A549 (cell line): ENCODE measurements at regions not wholly inside any gene's neighbourhood (a gene's known extent, or its start where the extent isn't known, plus 50 kb on each side); places are given as distances from the start of the nearest gene placed in this dataset.
A peak's percentile ranks its signal among the peaks of the same experiment; 100 is the strongest.

ENCODE experiments used
- ATAC-seq, 2 experiments: fragments of 200-7000 bp in 1 of 2; fragments of >200 bp in 1 of 2; cut with Nextera tagmentation in 1 of 2; cut with Tn5 transposase in 1 of 2; 3 replicates each; pipeline versions ENCODE4 v1.8.0 to v1.9.1; 2018 to 2020; ENCODE audit warnings: mild to moderate bottlenecking in 1 of 2, moderate library complexity in 1 of 2
- CTCF ChIA-PET: fragments of 300-600 bp; sonication (Branson Sonifier 250); formaldehyde crosslinking; extraction: SDS; loops from one replicate; lab custom pipeline; 2021; ENCODE audit warnings: antibody characterized with exemption, inconsistent platforms; lab: Yijun Ruan, JAX
- POLR2A ChIA-PET: fragments of 350-600 bp; formaldehyde crosslinking; extraction: SDS; loops from one replicate; lab custom pipeline; 2021; ENCODE audit warnings: antibody characterized with exemption, inconsistent platforms; lab: Yijun Ruan, JAX
- DNase-seq, 2 experiments: peaks; one replicate each; pipeline versions ENCODE4 v3.0.0 to v3.0.0-alpha.2; 2011 to 2016; ENCODE audit warnings: low read depth in 1 of 2, low spot score in 1 of 2
- FAIRE-seq: peaks from 2 replicates; lab custom pipeline; 2011; peaks lifted over from hg19 to GRCh38; lab: Jason Lieb, UNC
- H3K27ac ChIP-seq, 2 experiments: fragments of >200 bp; sonication (Bioruptor Twin); formaldehyde crosslinking; 3 replicates each; pipeline ENCODE4 v1.5.1; 2016 to 2017
- H3K4me1 ChIP-seq: fragments of >200 bp; sonication (Bioruptor Twin); formaldehyde crosslinking; 3 replicates; pipeline ENCODE4 v1.6.1; 2016
- H3K4me2 ChIP-seq: fragments of >200 bp; sonication (Bioruptor Twin); formaldehyde crosslinking; 3 replicates; pipeline ENCODE4 v1.6.1; 2016
- H3K4me3 ChIP-seq: fragments of >200 bp; sonication (Bioruptor Twin); formaldehyde crosslinking; 3 replicates; pipeline ENCODE4 v1.5.1; 2016
- H3K9me3 ChIP-seq: fragments of >200 bp; sonication (Bioruptor Twin); formaldehyde crosslinking; 3 replicates; pipeline ENCODE4 v1.6.1; 2016
- ATOH8 ChIP-seq: fragments of 250-450 bp; sonication (Bioruptor Pico); IDR thresholded peaks from 2 replicates; pipeline ENCODE4 v1.5.0; 2020; ENCODE audit warnings: low read depth, mild to moderate bottlenecking, moderate library complexity
- CBX2 ChIP-seq: fragments of 200-600 bp; sonication (generic); IDR thresholded peaks from 2 replicates; pipeline ENCODE4 v1.6.1; 2016; ENCODE audit warnings: low read depth, mild to moderate bottlenecking, borderline replicate concordance
- CTCF ChIP-seq: fragments of >200 bp; sonication (Bioruptor Twin); formaldehyde crosslinking; IDR thresholded peaks from 3 replicates; pipeline ENCODE4 v1.5.1; 2016
- E2F6 ChIP-seq: IDR thresholded peaks from 2 replicates; pipeline ENCODE4 v1.6.1; 2012; ENCODE audit warnings: low read depth, borderline replicate concordance
- EHF ChIP-seq: fragments of 250-450 bp; sonication (Bioruptor Pico); IDR thresholded peaks from 2 replicates; pipeline ENCODE4 v1.5.0; 2020; ENCODE audit warnings: mild to moderate bottlenecking
- FOSB ChIP-seq: fragments of 250-450 bp; sonication (Bioruptor Pico); IDR thresholded peaks from 2 replicates; pipeline ENCODE4 v1.5.0; 2020; ENCODE audit warnings: mild to moderate bottlenecking, moderate library complexity
- FOSL2 ChIP-seq, 2 experiments: fragments of 450-650 bp in 1 of 2; fragments of >200 bp in 1 of 2; sonication (Bioruptor Twin) in 1 of 2; formaldehyde crosslinking; IDR thresholded peaks; 2 replicates each; pipeline versions ENCODE4 v1.5.0 to v1.6.1; 2016 to 2020; ENCODE audit warnings: mild to moderate bottlenecking in 1 of 2, moderate library complexity in 1 of 2
- FOXS1 ChIP-seq: fragments of 250-450 bp; sonication (Bioruptor Pico); IDR thresholded peaks from 2 replicates; pipeline ENCODE4 v1.5.0; 2020; ENCODE audit warnings: mild to moderate bottlenecking, moderate library complexity
- HEYL ChIP-seq: fragments of 250-450 bp; sonication (Bioruptor Pico); IDR thresholded peaks from 2 replicates; pipeline ENCODE4 v1.8.0; 2021; ENCODE audit warnings: mild to moderate bottlenecking, moderate library complexity
- HOXB5 ChIP-seq: fragments of 250-450 bp; sonication (Bioruptor Pico); IDR thresholded peaks from 2 replicates; pipeline ENCODE4 v1.5.0; 2020; ENCODE audit warnings: mild to moderate bottlenecking, moderate library complexity
- JUNB ChIP-seq: fragments of >200 bp; sonication (Bioruptor Twin); formaldehyde crosslinking; IDR thresholded peaks from 2 replicates; pipeline ENCODE4 v1.6.1; 2016
- KDM1A ChIP-seq: fragments of 200-600 bp; sonication (generic); IDR thresholded peaks from 2 replicates; pipeline ENCODE4 v1.6.1; 2016; ENCODE audit warnings: low read depth, mild to moderate bottlenecking
- KDM5A ChIP-seq: fragments of 200-600 bp; sonication (generic); IDR thresholded peaks from 2 replicates; pipeline ENCODE4 v1.6.1; 2016; ENCODE audit warnings: antibody characterized with exemption, mild to moderate bottlenecking
- MAFK ChIP-seq: fragments of 450-650 bp; IDR thresholded peaks from 2 replicates; pipeline ENCODE4 v1.6.1; 2014; ENCODE audit not compliant: partially characterized antibody
- MAX ChIP-seq: IDR thresholded peaks from 2 replicates; pipeline ENCODE4 v1.6.1; 2012
- MYC ChIP-seq: IDR thresholded peaks from 2 replicates; pipeline ENCODE4 v1.6.1; 2012; ENCODE audit warnings: mild to moderate bottlenecking, inconsistent platforms, low read length, improper control_type of control experiment, borderline replicate concordance
- NFE2L2 ChIP-seq: fragments of 150-350 bp; conservative IDR thresholded peaks from 2 replicates; pipeline ENCODE4 v1.6.1; 2014; ENCODE audit warnings: low read length
- NR3C1 ChIP-seq: fragments of >200 bp; sonication (Bioruptor Twin); formaldehyde crosslinking; IDR thresholded peaks from 3 replicates; pipeline ENCODE4 v1.6.1; 2017
- PBX3 ChIP-seq: IDR thresholded peaks from 2 replicates; pipeline ENCODE4 v1.6.1; 2012
- PHF8 ChIP-seq: fragments of 200-600 bp; sonication (generic); IDR thresholded peaks from 2 replicates; pipeline ENCODE4 v1.6.1; 2016; ENCODE audit warnings: low read depth, mild to moderate bottlenecking, antibody characterized with exemption, moderate library complexity, borderline replicate concordance
- POLR2A ChIP-seq: IDR thresholded peaks from 2 replicates; pipeline ENCODE4 v1.6.1; 2012; ENCODE audit warnings: mild to moderate bottlenecking, low read length
- POLR2AphosphoS2 ChIP-seq: conservative IDR thresholded peaks from 2 replicates; pipeline ENCODE4 v1.6.1; 2012; ENCODE audit warnings: low read length, improper control_type of control experiment, inconsistent platforms
- RARB ChIP-seq: fragments of 250-450 bp; sonication (Bioruptor Pico); IDR thresholded peaks from 2 replicates; pipeline ENCODE4 v1.8.0; 2021; ENCODE audit warnings: mild to moderate bottlenecking, moderate library complexity
- RCOR1 ChIP-seq: fragments of 150-350 bp; IDR thresholded peaks from 2 replicates; pipeline ENCODE4 v1.6.1; 2014; ENCODE audit warnings: antibody characterized with exemption, low read length, low read depth
- RFX5 ChIP-seq: fragments of 450-650 bp; IDR thresholded peaks from 2 replicates; pipeline ENCODE4 v1.7.1; 2014; ENCODE audit warnings: antibody characterized with exemption, mild to moderate bottlenecking, moderate library complexity
- RNF2 ChIP-seq: fragments of 200-600 bp; sonication (generic); IDR thresholded peaks from 2 replicates; pipeline ENCODE4 v1.6.1; 2016; ENCODE audit warnings: low read depth, mild to moderate bottlenecking, antibody characterized with exemption, moderate library complexity, borderline replicate concordance
- SREBF2 ChIP-seq: fragments of 450-650 bp; IDR thresholded peaks from 2 replicates; pipeline ENCODE4 v1.6.1; 2014; ENCODE audit warnings: mild to moderate bottlenecking, moderate library complexity
- USF2 ChIP-seq: fragments of 450-650 bp; IDR thresholded peaks from 2 replicates; pipeline ENCODE4 v1.6.1; 2014; ENCODE audit warnings: antibody characterized with exemption
- ZC3H11A ChIP-seq: fragments of 450-650 bp; IDR thresholded peaks from 2 replicates; pipeline ENCODE4 v1.6.1; 2014; ENCODE audit warnings: antibody characterized with exemption, mild to moderate bottlenecking
- ZFP36 ChIP-seq: fragments of 450-650 bp; IDR thresholded peaks from 2 replicates; pipeline ENCODE4 v1.6.1; 2014; ENCODE audit warnings: borderline replicate concordance; ENCODE audit not compliant: partially characterized antibody
- WGBS: methylation state at CpG from one replicate; pipeline ENCODE4 v1.1.6; 2017; ENCODE audit errors: missing lambda C conversion rate; 5-methylcytosine and 5-hydroxymethylcytosine counted together

GRCh38 chr17:12600349-12600748 is 65.3 kb upstream of the MYOCD start:
- DNase-seq (no peak), ATAC-seq (peak in 1 of 2 experiments; percentile 44; a peak in 1 of 6 replicates), FAIRE-seq (no peak)
- POLR2A ChIA-PET = no interaction called here
- Histone ChIP-seq H3K9me3 (no peaks in the 10 kb centered on the region), H3K4me2 (peak overlapping the region; percentile 47; the same call in 2 of the 3 replicates), H3K27ac (peak overlapping the region; percentile 44 to 45; a peak in 5 of 6 replicates), H3K4me1 (peaks cover 31% of the 10 kb centered on the region), H3K4me3 (no peak overlapping the region)
- WGBS = 80% methylated on average over 2 of the region's 2 CpGs
- CTCF ChIA-PET = interaction anchor here (0.6 to 1.3 kb wide), 4 partner anchors 12 to 55 kb away, joined by 3 to 4 read pairs (median 3); no protein-coding TSS in a partner anchor
- no peak for TF ChIP-seq SREBF2
- TF ChIP-seq CTCF = no peak
- TF ChIP-seq FOSL2 (IDR thresholded peaks at IDR 0.05) = no peak
- TF ChIP-seq FOSL2 (CRISPR knock-in tag; IDR thresholded peaks at IDR 0.05) = no peak
- TF ChIP-seq FOSB (CRISPR knock-in tag) = no peak
- no peak for TF ChIP-seq POLR2AphosphoS2
- TF ChIP-seq MYC = no peak
- no peak for TF ChIP-seq NR3C1
- no peak for TF ChIP-seq ZC3H11A
- TF ChIP-seq RARB (CRISPR knock-in tag) = no peak
- no peak for TF ChIP-seq PBX3
- no peak for TF ChIP-seq USF2
- no peak for TF ChIP-seq KDM1A
- no peak for TF ChIP-seq HEYL (CRISPR knock-in tag)
- no peak for TF ChIP-seq POLR2A
- TF ChIP-seq JUNB = no peak
- no peak for TF ChIP-seq MAFK

GRCh38 chr17:12603566-12603965 is 62.1 kb upstream of the MYOCD start:
- no peak for DNase-seq
- no peak overlapping the region for H3K27ac ChIP-seq
- CTCF ChIA-PET = no interaction called here
- POLR2A ChIA-PET = no interaction called here
- ATAC-seq = no peak
- no peaks in the 10 kb centered on the region for H3K9me3 ChIP-seq
- FAIRE-seq = no peak
- no peak overlapping the region for H3K4me2 ChIP-seq
- WGBS = 88% methylated on average over 6 of the region's 6 CpGs
- H3K4me3 ChIP-seq = no peak overlapping the region
- H3K4me1 ChIP-seq = peaks cover 30% of the 10 kb centered on the region
- no peak for TF ChIP-seq CTCF
- no peak for TF ChIP-seq HOXB5 (CRISPR knock-in tag)
- no peak for TF ChIP-seq RFX5
- TF ChIP-seq E2F6 = no peak
- TF ChIP-seq CBX2 = no peak
- no peak for TF ChIP-seq RNF2
- no peak for TF ChIP-seq ZFP36
- TF ChIP-seq RARB (CRISPR knock-in tag) = no peak
- no peak for TF ChIP-seq FOXS1
- no peak for TF ChIP-seq ATOH8
- no peak for TF ChIP-seq PBX3
- TF ChIP-seq MYC = no peak
- no peak for TF ChIP-seq NFE2L2
- no peak for TF ChIP-seq MAX
- TF ChIP-seq RCOR1 = no peak
- TF ChIP-seq PHF8 = no peak
- no peak for TF ChIP-seq KDM5A
- no peak for TF ChIP-seq EHF (CRISPR knock-in tag)
- TF ChIP-seq POLR2A = no peak
